ENCODE measurements at regions not wholly inside any gene's neighbourhood (a gene's known extent, or its start where the extent isn't known, plus 50 kb on each side); places are given as distances from the start of the nearest gene placed in this dataset.

GRCh38 chr13:105346141-105346775, 1189.2 kb downstream of the EFNB2 start:
- no peak for TF ChIP-seq CTCF (conservative IDR thresholded peaks at IDR 0.05; ENCODE audit: low read length)
- no peak for TF ChIP-seq EZH2phosphoT487 (IDR thresholded peaks at IDR 0.05; ENCODE audit: borderline replicate concordance, low read depth, low read length)

All from OCI-LY7 (cell line).